ENCODE measurements at regions not wholly inside any gene's neighbourhood (a gene's known extent, or its start where the extent isn't known, plus 50 kb on each side); places are given as distances from the start of the nearest gene placed in this dataset.
"Not testable (repeated sequence)": the region's sequence is repeated elsewhere in the genome, so short reads cannot be mapped to it uniquely, and the experiment has no call there.

GRCh38 chr3:118244761-118245160 is 789.9 kb downstream of the IGSF11 start:
- DNase-seq: no peak

- DNase-seq: no peak
Measured at GRCh38 chr3:118245312-118245711, 789.3 kb downstream of the IGSF11 start.

DNA sequence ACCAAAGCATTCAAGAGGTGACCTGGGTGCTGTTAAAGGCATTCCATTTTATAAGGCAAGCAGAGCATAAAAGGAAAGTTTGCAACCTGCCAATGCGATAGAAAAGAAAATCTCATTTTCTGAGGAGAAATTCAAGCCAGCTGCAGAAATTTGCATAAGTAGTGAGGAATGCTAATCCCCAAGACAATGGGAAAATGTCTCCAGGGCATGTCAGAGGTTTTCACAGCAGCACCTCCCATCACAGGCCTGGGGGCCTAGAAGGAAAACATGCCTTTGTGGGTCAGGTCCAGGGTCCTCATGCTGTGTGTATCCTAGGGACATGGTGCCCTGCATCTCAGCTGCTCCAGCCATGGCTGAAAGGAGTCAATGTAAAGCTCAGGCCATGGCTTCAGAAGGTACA is 775.8 kb downstream of the IGSF11 start:
- DNase-seq: not testable (repeated sequence)

- DNase-seq: no peak
Measured at GRCh38 chr3:118262800-118263402, 771.7 kb downstream of the IGSF11 start.

DNA sequence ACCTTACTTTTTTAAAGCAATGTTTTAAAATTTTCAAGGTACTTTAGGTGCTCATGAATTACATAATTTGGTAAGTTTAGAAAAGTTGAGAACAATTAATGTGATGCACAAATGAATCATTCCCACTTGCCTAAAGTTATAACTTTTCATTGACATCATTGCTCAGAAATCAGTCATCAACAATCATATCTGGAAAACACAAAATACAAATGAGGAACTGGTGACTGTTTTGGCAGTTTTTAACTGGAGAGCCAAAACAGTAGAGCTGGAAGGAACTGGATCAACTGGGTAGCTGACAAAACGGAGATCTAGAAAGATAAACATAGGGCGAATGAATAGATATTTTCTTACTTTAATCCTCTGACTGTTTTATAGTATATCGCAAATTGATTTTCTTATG is 767.1 kb downstream of the IGSF11 start:
- DNase-seq: no peak

DNA sequence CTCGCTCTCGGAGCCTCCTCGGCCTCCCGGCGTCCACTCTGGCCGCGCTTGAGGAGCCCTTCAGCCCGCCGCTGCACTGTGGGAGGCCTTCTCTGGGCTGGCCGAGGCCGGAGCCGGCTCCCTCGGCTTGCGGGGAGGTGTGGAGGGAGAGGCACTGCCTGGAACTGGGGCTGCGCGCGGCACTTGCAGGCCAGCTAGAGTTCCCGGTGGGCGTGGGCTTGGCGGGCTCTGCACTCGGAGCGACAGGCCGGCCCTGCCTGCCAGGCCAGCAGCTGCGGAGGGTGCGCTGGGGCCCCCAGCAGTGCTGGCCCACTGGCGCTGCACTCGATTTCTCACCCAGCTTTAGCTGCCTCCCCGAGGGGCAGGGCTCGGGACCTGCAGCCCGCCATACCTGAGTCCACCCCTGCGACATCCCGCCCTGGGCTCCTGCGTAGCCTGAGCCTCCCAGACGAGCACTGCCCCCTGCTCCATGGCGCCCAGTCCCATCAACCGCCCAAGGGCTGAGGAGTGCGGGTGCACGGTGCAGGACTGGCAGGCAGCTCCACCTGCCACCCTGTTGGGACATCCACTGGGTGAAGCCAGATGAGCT is 765.0 kb downstream of the IGSF11 start:
- DNase-seq: no peak

GRCh38 chr3:118272991-118273390 is 761.7 kb downstream of the IGSF11 start:
- no peak for DNase-seq

- no peak for DNase-seq
Measured at GRCh38 chr3:118277814-118278213, 756.8 kb downstream of the IGSF11 start.

DNA sequence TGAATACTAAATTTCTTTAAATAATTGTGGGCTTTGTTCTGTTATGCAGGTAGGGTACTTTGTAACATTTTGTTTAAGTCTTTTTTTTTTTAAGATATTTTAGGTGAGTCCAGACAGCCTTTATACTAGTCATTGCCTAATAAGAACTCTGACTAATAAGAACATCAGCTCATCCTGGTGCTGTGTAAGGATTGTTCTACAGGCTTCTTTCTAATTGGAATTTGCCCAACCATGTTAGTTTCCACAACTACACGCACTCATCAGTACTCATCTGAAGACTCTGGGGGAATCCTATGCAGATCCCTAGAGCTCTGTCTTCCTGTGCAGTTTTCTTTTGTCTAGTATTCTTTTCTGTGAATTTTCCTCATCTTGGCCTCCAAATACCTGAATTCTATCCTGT is 741.8 kb downstream of the IGSF11 start:
- DNase-seq: no peak

GRCh38 chr3:118298133-118298532 is 736.5 kb downstream of the IGSF11 start:
- no peak for DNase-seq

- DNase-seq: no peak
Measured at GRCh38 chr3:118304557-118304956, 730.1 kb downstream of the IGSF11 start.

DNA sequence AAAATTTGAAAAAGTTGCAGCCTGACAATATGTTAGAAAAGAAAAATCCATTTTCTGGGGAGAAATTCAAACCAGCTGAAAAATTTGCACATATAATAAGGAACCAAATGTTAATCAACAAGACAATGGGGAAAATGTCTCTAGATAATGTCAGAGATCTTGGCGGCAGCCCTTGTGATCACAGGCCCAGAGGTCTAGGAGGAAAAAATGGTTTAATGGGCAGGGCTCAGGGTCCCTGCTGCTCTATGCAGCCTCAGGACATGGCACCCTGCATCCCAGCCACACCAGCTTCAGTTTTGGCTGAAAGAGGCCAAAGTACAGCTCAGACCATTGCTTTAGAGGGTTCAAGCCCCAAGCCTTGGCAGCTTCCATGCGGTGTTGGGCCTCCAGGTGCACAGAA is 701.9 kb downstream of the IGSF11 start:
- no peak for DNase-seq

DNA sequence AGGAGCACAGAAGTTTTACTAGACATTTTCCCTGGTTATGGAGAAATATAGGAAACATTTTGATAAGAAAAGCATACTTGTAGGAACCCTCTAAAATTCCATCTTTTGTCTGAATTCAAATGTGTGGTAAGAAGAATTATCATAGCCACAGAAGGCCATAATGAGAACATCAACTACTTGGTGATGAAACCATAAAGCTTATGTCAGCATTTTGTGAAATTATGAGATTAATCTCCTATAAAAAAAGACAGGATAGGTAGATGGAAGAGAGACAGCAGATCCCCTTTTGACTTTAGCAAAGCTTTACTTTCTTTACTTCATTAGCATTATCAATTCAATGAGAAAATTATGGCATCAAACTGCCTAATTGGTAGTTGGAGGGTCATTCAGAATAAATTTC is 697.0 kb downstream of the IGSF11 start:
- DNase-seq: no peak

- DNase-seq: no peak
Measured at GRCh38 chr3:118347396-118348168, 687.1 kb downstream of the IGSF11 start.

DNA sequence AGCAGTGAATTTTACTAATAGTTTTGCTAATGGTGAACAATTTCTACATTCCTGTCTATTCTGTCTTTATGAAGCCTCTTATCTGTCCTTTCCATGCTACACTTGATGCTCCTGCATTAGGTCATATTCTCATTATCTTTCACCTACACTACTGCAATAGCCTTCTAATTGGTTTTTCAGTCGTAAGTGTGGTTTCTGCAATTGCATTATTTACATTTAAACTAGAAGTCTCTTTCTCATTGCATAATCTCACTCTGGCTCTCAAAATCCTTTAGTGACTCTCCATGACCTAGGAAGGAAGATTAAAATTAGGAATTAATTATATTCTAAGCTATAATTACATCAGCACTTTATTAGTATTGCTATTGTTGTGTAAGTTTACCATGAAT is 686.5 kb downstream of the IGSF11 start:
- no peak for DNase-seq

GRCh38 chr3:118354556-118354955 is 680.1 kb downstream of the IGSF11 start:
- no peak for DNase-seq

GRCh38 chr3:118369892-118370491 is 664.7 kb downstream of the IGSF11 start:
- DNase-seq: no peak

GRCh38 chr3:118380576-118380975 is 654.1 kb downstream of the IGSF11 start:
- no peak for DNase-seq

DNA sequence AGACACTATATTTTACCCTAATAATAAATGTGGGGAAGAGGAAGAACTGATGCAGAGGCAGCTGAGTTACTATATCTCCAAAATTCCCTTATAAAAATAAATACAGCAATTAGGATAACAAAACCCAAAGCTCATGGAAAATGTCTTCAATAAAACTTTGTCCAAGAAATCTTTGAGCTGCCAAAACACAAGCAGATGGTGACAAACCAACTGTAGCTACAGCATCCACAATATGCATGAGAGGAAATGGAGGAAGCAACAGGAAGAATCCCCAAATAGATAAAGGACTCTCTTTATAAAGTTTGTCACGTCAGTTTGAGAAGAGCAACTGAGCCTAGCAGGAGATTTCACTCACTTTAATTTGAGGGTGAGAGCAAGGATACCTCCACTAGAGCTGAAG is 638.2 kb downstream of the IGSF11 start:
- no peak for DNase-seq

DNA sequence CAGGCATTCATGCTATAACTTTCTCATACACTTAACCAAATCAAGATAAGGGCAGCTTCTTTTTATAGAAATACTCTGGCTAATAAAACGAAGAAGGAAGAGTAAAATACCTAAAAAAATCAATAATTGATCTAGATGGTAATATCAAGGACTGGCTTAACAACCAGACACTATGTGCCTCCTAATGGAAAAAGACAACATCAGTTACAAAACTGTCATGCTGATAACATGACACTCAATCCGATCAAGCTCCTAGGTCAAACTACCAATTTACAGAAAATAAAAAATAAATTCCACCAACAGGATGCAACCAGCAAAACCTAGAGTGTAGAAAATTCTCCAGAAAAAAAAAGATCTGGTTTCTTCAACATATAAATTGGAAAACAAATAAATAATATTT is 634.6 kb downstream of the IGSF11 start:
- no peak for DNase-seq

DNA sequence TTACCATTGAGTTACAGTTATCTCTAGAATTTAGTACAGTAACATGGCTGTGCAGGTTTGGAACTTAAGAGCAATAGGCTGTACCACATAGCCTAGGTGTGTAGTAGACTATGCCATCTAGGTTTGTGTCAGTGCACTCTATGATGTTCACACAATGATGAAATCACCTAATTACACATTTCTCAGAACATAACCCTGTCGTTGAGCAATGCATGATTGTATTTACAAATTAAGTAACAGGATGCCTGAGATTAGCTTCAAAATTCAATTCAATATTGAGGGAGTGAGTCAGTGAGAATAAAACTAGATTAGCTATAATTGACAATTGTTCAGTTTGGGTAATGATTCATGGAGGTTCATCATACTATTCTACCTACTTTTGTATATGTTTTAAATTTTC is 633.8 kb downstream of the IGSF11 start:
- no peak for DNase-seq

GRCh38 chr3:118401887-118402286 is 632.8 kb downstream of the IGSF11 start:
- no peak for DNase-seq

DNA sequence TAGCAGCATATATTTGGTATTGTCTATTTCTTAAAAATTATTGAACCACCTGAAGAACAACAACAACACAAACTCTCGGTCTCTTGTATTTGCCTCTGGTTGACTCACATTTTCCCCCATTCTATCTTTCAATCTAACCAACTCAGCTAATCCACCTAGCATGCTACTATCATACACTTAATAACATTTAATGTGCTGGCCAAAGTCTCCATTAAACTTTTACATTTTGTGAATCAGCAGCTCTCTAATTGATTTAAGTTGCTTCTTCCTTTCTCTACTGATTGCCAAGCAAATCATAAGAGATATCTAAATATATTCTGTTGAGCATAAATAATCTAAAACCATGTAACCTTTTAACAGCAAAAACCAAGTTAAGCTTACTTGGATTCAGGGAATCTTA is 631.7 kb downstream of the IGSF11 start:
- no peak for DNase-seq

- DNase-seq: no peak
Measured at GRCh38 chr3:118406562-118406961, 628.1 kb downstream of the IGSF11 start.
